Kidney epithelial cell (primary cell): ENCODE measurements at regions not wholly inside any gene's neighbourhood (a gene's known extent, or its start where the extent isn't known, plus 50 kb on each side); places are given as distances from the start of the nearest gene placed in this dataset.

Source experiments
- DNase-seq: peaks from one replicate; pipeline ENCODE4 v3.0.0-alpha.2; 2010; ENCODE audit warnings: low read depth
- H3K27me3 ChIP-seq: 2 replicates; pipeline ENCODE4 v1.6.0; 2011; ENCODE audit warnings: low read length; ENCODE audit not compliant: control insufficient read depth, insufficient read depth
- H3K36me3 ChIP-seq: 2 replicates; pipeline ENCODE4 v1.5.1; 2011; ENCODE audit warnings: low read length; ENCODE audit not compliant: control insufficient read depth, insufficient read depth
- H3K4me3 ChIP-seq: 2 replicates; pipeline ENCODE4 v1.5.1; 2011; ENCODE audit warnings: low read depth, mild to moderate bottlenecking, control low read depth, low read length
- CTCF ChIP-seq: IDR thresholded peaks from 2 replicates; pipeline ENCODE4 v1.5.1; 2011; ENCODE audit warnings: mild to moderate bottlenecking, moderate library complexity, low read length, control low read depth, inconsistent platforms; ENCODE audit not compliant: insufficient read depth, poor library complexity, severe bottlenecking

DNA sequence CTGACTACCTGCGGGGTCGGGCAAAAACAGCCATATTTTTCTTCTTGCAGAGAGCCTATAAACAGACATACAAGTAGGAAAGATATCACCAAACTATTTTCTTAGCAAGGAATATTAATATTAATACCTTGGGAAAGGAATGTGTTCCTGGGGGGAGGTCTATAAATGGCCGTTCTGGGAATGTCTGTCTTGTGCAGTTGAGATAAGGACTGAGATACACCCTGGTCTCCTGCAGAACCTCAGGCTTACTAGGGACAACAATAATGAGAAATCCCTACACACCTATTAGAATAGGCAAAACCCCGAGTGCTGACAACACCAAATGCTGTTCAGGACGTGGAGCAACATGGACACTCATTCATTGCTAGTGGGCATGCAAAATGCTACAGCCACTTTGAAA is 297.2 kb downstream of the DRD1 start:
- Histone ChIP-seq H3K36me3 (no peaks in the 10 kb centered on the region), H3K27me3 (no peaks in the 10 kb centered on the region), H3K4me3 (no peak overlapping the region)
- no peak for DNase-seq
- no peak for TF ChIP-seq CTCF

GRCh38 chr5:175141421-175141820 is 302.6 kb downstream of the DRD1 start:
- no peaks in the 10 kb centered on the region for H3K27me3 ChIP-seq
- no peak overlapping the region for H3K4me3 ChIP-seq
- TF ChIP-seq CTCF: no peak
- no peaks in the 10 kb centered on the region for H3K36me3 ChIP-seq
- DNase-seq: no peak

DNA sequence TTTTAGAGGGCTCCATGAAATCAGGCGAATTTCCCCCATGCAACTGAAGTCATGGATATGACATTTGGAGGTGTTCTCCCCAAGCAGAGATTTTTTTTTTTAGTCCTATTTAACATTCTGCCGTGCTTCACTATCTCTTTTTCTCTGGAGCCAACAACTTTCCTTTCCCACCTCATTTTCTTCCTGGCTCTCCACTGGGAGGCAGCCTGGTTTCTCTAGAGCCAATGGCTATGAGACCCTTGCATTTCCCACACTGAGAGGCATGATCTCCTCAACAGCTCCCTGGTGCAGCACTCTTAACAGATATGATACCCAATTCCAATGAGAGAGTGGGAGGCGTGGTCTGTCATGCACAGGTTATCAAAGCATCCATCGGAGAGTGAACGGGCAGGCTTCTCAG is 310.8 kb downstream of the DRD1 start:
- TF ChIP-seq CTCF: no peak
- no peak for DNase-seq
- Histone ChIP-seq H3K27me3 (no peaks in the 10 kb centered on the region), H3K4me3 (no peak overlapping the region), H3K36me3 (no peaks in the 10 kb centered on the region)

GRCh38 chr5:175131432-175131831 is 312.6 kb downstream of the DRD1 start:
- Histone ChIP-seq H3K36me3 (no peaks in the 10 kb centered on the region), H3K4me3 (no peak overlapping the region), H3K27me3 (no peaks in the 10 kb centered on the region)
- no peak for TF ChIP-seq CTCF
- DNase-seq: no peak

- Histone ChIP-seq H3K4me3 (no peak overlapping the region), H3K27me3 (no peaks in the 10 kb centered on the region)
- no peak for TF ChIP-seq CTCF
Measured at GRCh38 chr5:175129619-175130018, 314.4 kb downstream of the DRD1 start.

DNA sequence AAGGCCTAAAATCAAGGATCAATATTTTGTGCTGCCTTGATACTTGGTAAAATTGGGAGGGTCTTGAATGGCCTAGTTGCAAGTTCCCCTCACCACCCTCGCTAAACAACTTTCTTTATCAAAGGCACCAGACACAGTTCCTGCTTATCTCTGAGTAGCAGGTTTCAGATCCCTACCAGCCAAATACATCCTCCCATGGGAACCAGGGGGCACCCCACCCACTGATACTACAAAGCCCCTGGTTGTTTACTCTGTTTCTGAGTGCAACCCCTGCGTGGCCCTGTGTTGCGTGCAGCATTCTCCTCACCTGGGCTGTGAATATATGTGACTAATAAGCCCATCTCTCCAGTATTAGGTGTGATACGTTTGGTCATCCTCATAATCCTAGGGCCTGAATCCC is 314.9 kb downstream of the DRD1 start:
- no peak for TF ChIP-seq CTCF
- Histone ChIP-seq H3K36me3 (no peaks in the 10 kb centered on the region), H3K4me3 (no peak overlapping the region), H3K27me3 (no peaks in the 10 kb centered on the region)
- DNase-seq: no peak

More at GRCh38 chr5:175129619-175130018, 314.4 kb downstream of the DRD1 start:
- H3K36me3 ChIP-seq: no peaks in the 10 kb centered on the region
- no peak for DNase-seq
